ENCODE measurements at regions not wholly inside any gene's neighbourhood (a gene's known extent, or its start where the extent isn't known, plus 50 kb on each side); places are given as distances from the start of the nearest gene placed in this dataset.

GRCh38 chr4:189060104-189060503 lies 880.6 kb upstream of the FRG1 start:
- TF ChIP-seq EP300 (IDR thresholded peaks at IDR 0.05) (no peak), POLR2AphosphoS5 (IDR thresholded peaks at IDR 0.05) (no peak), CTCF (IDR thresholded peaks at IDR 0.05) (no peak)
